ENCODE measurements at regions not wholly inside any gene's neighbourhood (a gene's known extent, or its start where the extent isn't known, plus 50 kb on each side); places are given as distances from the start of the nearest gene placed in this dataset.

DNA sequence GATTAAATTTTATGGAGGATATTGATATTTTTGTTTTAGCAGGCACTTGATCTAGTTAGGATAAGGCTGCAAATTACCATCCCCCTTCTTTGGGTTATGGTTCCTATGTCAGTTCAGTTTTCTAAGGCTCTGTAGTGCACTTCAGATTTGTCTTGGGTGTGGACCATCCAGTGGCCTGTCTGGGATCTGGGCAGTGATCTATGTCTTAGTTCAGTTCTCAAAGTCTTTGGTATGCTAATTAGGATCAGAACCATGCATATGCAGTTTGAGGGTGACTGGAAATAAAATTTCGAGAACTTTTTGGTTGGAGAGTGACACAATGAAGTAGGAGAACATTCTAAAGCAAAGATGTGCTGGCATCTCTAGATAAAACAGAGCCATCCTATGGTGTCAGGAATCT is 388.2 kb downstream of the MID1IP1 start:
- no peaks in the 10 kb centered on the region for H3K4me1 ChIP-seq (ENCODE audit: control insufficient read depth in 3 of 3, insufficient read depth in 3 of 3, low read length in 3 of 3)
- no peaks in the 10 kb centered on the region for H3K36me3 ChIP-seq (ENCODE audit: control insufficient read depth in 3 of 3, insufficient read depth in 3 of 3, low read length in 3 of 3)

DNA sequence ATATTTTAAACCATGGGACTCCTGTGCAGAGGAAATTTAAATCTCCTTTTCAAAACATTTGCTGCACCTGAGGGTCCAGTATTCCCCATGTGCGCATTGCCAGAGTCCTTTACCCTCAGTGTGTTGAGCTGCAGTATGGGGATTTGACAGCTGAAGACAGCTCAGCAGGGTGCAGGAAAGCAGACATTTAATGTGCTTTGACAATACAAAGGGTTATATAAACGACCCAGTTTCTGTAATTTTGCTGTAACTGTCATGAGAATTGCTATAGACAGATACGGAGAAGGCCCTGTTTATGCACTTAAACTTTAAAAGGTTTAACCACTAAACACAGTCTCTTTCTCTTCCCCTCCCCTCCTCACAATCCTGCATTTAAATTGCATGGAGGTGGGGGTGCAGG is 393.4 kb downstream of the MID1IP1 start:
- H3K27ac ChIP-seq (ENCODE audit: low read depth, low read length): no peak overlapping the region
- H3K9ac ChIP-seq (ENCODE audit: low read depth in 1 of 3, low read length in 3 of 3): no peak overlapping the region
- no peaks in the 10 kb centered on the region for H3K9me3 ChIP-seq (ENCODE audit: control insufficient read depth in 3 of 3, low read length in 3 of 3)
- peaks cover 0 to 21% (median 2%) of the 10 kb centered on the region in 3 donors for H3K4me1 ChIP-seq (ENCODE audit: control insufficient read depth in 3 of 3, insufficient read depth in 3 of 3, low read length in 3 of 3)
- no peaks in the 10 kb centered on the region for H3K36me3 ChIP-seq (ENCODE audit: control insufficient read depth in 3 of 3, insufficient read depth in 3 of 3, low read length in 3 of 3)
- H3K27me3 ChIP-seq (ENCODE audit: control insufficient read depth in 3 of 3, insufficient read depth in 3 of 3, low read length in 3 of 3): peaks cover 0 to 21% (median 0%) of the 10 kb centered on the region in 3 donors
- no peak overlapping the region for H3K4me3 ChIP-seq (ENCODE audit: low read length in 3 of 3)

More for the DNA sequence above, 388.2 kb downstream of the MID1IP1 start:
- H3K9ac ChIP-seq (ENCODE audit: low read depth in 1 of 3, low read length in 3 of 3): no peak overlapping the region
- no peak overlapping the region for H3K4me3 ChIP-seq (ENCODE audit: low read length in 3 of 3)
- peaks cover 0 to 15% (median 0%) of the 10 kb centered on the region in 3 donors for H3K27me3 ChIP-seq (ENCODE audit: control insufficient read depth in 3 of 3, insufficient read depth in 3 of 3, low read length in 3 of 3)
- no peaks in the 10 kb centered on the region for H3K9me3 ChIP-seq (ENCODE audit: control insufficient read depth in 3 of 3, low read length in 3 of 3)
- no peak overlapping the region for H3K27ac ChIP-seq (ENCODE audit: low read depth, low read length)

DNA sequence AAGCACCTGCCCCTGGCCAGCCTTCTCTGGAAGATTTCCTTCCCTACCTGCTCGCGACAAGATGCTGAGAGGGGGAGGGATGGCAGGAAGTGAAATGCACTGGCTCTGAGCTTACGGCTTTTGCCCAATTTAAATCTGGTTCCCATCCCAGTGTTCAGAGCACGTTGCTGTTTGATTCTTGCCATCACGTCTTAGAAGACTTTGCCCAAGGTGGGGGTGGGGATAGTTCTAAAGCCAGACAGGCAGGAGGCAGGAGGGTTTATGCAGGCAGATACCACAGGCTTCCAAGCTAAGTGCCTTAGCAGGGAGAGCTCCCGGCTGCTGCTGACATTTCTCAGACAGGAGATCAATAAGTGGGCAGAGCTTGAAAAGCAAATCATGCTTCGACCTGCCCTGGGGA is 393.9 kb downstream of the MID1IP1 start:
- no peaks in the 10 kb centered on the region for H3K9me3 ChIP-seq (ENCODE audit: control insufficient read depth in 3 of 3, low read length in 3 of 3)
- H3K27me3 ChIP-seq (ENCODE audit: control insufficient read depth in 3 of 3, insufficient read depth in 3 of 3, low read length in 3 of 3): peaks cover 0 to 21% (median 0%) of the 10 kb centered on the region in 3 donors
- H3K4me1 ChIP-seq (ENCODE audit: control insufficient read depth in 3 of 3, insufficient read depth in 3 of 3, low read length in 3 of 3): peaks cover 0 to 21% (median 2%) of the 10 kb centered on the region in 3 donors
- H3K4me3 ChIP-seq (ENCODE audit: low read length in 3 of 3): no peak overlapping the region
- no peak overlapping the region for H3K9ac ChIP-seq (ENCODE audit: low read depth in 1 of 3, low read length in 3 of 3)
- no peaks in the 10 kb centered on the region for H3K36me3 ChIP-seq (ENCODE audit: control insufficient read depth in 3 of 3, insufficient read depth in 3 of 3, low read length in 3 of 3)
- no peak overlapping the region for H3K27ac ChIP-seq (ENCODE audit: low read depth, low read length)

DNA sequence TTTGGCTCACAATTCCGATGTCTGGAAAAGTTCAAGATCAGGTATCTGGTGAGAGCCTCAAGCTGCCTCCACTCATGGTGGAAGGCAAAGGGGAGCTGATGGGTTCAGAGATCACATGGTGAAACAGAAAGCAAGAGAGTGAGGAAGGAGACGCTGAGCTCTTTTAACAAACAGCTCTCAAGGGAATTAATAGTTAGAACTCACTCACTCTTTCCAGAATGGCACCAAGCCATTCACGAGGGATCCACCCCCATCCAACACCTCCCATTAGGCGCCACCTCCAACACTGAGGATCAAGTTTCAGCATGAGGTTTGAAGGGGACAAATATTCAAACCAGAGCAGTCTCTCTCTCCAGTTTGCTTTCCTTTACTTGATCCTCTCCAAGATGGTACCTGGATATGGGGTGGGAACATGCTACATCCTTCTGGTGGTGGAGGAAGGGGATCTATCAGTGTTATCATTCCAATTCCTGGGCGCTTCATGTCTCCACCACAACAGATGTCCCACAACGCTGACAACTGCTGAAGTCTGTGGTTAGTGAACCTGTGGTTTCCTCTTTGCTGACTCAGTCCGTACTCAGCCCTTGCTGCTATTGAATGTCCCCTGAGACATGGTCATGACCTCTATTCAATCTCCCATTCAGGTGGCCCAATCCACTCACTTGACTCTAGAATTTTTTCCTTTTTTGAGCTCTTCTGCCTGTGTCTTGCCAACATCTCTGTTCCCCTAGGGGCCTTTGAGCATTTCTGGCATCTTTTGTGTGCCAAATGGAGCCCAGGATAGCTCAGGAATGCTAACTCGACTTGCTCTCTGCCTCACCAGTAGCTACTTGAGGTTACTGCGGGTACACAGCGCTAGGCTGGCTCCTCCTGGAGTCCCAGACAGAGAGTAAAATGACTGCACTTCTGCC is 395.2 kb downstream of the MID1IP1 start:
- Histone ChIP-seq H3K27ac (ENCODE audit: low read depth, low read length) (peak overlapping the region; percentile 5), H3K4me3 (ENCODE audit: low read length in 3 of 3) (peak overlapping the region in 1 of 3 donors; percentile 4), H3K27me3 (ENCODE audit: control insufficient read depth in 3 of 3, insufficient read depth in 3 of 3, low read length in 3 of 3) (peaks cover 0 to 21% (median 0%) of the 10 kb centered on the region in 3 donors), H3K9me3 (ENCODE audit: control insufficient read depth in 3 of 3, low read length in 3 of 3) (no peaks in the 10 kb centered on the region), H3K4me1 (ENCODE audit: control insufficient read depth in 3 of 3, insufficient read depth in 3 of 3, low read length in 3 of 3) (peaks cover 0 to 21% (median 2%) of the 10 kb centered on the region in 3 donors), H3K36me3 (ENCODE audit: control insufficient read depth in 3 of 3, insufficient read depth in 3 of 3, low read length in 3 of 3) (no peaks in the 10 kb centered on the region), H3K9ac (ENCODE audit: low read depth in 1 of 3, low read length in 3 of 3) (no peak overlapping the region)

DNA sequence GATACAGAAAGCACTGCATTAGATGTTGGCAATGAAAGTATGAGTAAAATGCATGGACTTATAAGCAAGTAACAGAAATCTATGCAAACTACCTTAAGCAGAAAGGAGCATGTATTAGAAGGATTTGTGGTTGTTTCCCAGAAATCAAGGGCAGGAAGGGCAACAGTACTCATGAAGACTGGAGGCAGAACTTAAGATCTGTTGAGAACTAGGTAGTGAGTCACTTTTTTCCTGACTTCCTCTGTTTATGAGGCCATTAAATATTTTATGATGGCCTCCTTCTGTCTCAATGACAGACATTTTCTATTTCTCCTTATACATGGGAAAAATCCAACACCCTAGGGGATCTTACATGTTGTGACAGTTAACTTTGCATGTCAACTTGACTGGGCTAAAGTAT is 398.2 kb downstream of the MID1IP1 start:
- no peaks in the 10 kb centered on the region for H3K9me3 ChIP-seq (ENCODE audit: control insufficient read depth in 3 of 3, low read length in 3 of 3)
- no peak overlapping the region for H3K4me3 ChIP-seq (ENCODE audit: low read length in 3 of 3)

DNA sequence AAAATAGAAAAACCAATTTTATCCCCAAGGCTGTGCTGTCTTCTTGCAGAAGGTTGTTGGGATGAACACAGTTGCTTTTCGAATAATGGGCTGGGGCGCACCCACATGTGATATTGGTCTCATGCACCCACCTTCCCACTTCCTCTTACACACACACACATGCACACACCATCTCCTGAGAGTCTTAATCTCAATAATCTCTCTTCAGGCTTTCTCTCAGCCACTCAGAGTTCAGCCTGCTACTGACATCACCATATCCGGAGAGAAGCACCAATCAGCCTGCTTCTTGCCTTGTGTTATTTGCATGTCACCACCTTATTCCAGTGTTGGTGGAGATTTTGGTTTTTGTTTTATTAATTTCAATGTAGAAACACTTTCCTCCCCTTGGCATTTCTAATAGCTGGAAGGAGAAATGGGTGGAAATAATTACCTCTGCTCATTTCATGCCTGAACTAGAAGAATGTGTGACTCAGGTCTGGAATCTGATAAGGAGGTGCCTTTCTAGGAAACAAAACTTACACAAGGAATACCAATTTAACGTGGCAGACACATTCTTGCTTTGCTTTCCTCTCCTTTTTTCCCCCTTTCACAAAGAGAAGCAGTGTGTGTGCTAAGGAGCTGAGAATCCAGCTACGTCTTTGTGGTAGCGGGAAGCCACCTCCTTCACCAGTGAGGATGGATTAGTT is 400.2 kb downstream of the MID1IP1 start:
- Histone ChIP-seq H3K27ac (ENCODE audit: low read depth, low read length) (no peak overlapping the region), H3K9ac (ENCODE audit: low read depth in 1 of 3, low read length in 3 of 3) (no peak overlapping the region), H3K9me3 (ENCODE audit: control insufficient read depth in 3 of 3, low read length in 3 of 3) (no peaks in the 10 kb centered on the region), H3K36me3 (ENCODE audit: control insufficient read depth in 3 of 3, insufficient read depth in 3 of 3, low read length in 3 of 3) (no peaks in the 10 kb centered on the region), H3K27me3 (ENCODE audit: control insufficient read depth in 3 of 3, insufficient read depth in 3 of 3, low read length in 3 of 3) (peaks cover 0 to 4% (median 0%) of the 10 kb centered on the region in 3 donors), H3K4me3 (ENCODE audit: low read length in 3 of 3) (no peak overlapping the region), H3K4me1 (ENCODE audit: control insufficient read depth in 3 of 3, insufficient read depth in 3 of 3, low read length in 3 of 3) (peaks cover 0 to 9% (median 0%) of the 10 kb centered on the region in 3 donors)

More for the DNA sequence above, 398.2 kb downstream of the MID1IP1 start:
- Histone ChIP-seq H3K27ac (ENCODE audit: low read depth, low read length) (no peak overlapping the region), H3K9ac (ENCODE audit: low read depth in 1 of 3, low read length in 3 of 3) (no peak overlapping the region), H3K36me3 (ENCODE audit: control insufficient read depth in 3 of 3, insufficient read depth in 3 of 3, low read length in 3 of 3) (no peaks in the 10 kb centered on the region), H3K27me3 (ENCODE audit: control insufficient read depth in 3 of 3, insufficient read depth in 3 of 3, low read length in 3 of 3) (peaks cover 0 to 11% (median 0%) of the 10 kb centered on the region in 3 donors), H3K4me1 (ENCODE audit: control insufficient read depth in 3 of 3, insufficient read depth in 3 of 3, low read length in 3 of 3) (peaks cover 0 to 21% (median 2%) of the 10 kb centered on the region in 3 donors)

DNA sequence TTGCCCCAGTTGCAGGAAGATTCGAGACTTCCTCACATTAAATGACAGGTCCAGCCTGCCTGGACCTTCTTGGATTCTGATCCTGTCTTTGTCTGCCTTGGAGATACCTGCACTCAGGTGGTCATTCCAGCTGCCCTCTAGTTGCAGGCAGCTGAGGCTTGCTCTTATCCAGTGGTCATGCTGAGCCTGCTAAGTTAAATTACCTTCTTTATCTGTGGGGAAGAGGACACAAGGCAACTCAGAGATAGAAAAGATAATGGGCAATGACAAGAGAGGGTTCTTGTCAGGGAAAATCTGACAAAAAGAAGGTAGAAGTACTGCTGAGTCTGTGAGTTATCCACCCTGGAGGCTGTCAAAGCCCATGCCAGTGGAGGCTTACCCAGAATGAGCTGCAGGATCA is 401.4 kb downstream of the MID1IP1 start:
- Histone ChIP-seq H3K36me3 (ENCODE audit: control insufficient read depth in 3 of 3, insufficient read depth in 3 of 3, low read length in 3 of 3) (no peaks in the 10 kb centered on the region), H3K4me1 (ENCODE audit: control insufficient read depth in 3 of 3, insufficient read depth in 3 of 3, low read length in 3 of 3) (no peaks in the 10 kb centered on the region), H3K9ac (ENCODE audit: low read depth in 1 of 3, low read length in 3 of 3) (no peak overlapping the region), H3K4me3 (ENCODE audit: low read length in 3 of 3) (no peak overlapping the region), H3K9me3 (ENCODE audit: control insufficient read depth in 3 of 3, low read length in 3 of 3) (no peaks in the 10 kb centered on the region), H3K27me3 (ENCODE audit: control insufficient read depth in 3 of 3, insufficient read depth in 3 of 3, low read length in 3 of 3) (peaks cover 0 to 4% (median 0%) of the 10 kb centered on the region in 3 donors), H3K27ac (ENCODE audit: low read depth, low read length) (no peak overlapping the region)

DNA sequence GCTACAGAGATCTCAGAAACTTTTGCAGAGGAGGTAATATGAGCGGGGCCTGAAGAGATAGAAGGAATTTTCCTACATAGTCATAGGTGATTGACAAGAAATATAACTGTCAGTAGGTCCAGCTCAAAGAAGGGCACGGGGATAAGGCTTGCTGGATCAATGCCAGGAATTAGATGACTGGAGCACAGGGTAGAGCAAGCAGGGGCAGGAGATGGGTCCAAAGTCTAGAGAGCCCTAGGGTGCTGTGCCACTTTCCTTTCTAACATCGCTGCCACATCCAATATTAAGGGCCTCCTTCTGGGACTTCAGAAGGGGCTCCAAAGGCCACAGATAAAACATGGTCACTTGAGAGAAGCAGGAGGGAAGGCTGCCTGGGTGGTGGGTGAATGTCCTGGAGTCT is 402.2 kb downstream of the MID1IP1 start:
- no peaks in the 10 kb centered on the region for H3K4me1 ChIP-seq (ENCODE audit: control insufficient read depth in 3 of 3, insufficient read depth in 3 of 3, low read length in 3 of 3)
- no peak overlapping the region for H3K27ac ChIP-seq (ENCODE audit: low read depth, low read length)
- H3K27me3 ChIP-seq (ENCODE audit: control insufficient read depth in 3 of 3, insufficient read depth in 3 of 3, low read length in 3 of 3): peaks cover 0 to 4% (median 0%) of the 10 kb centered on the region in 3 donors
- H3K9ac ChIP-seq (ENCODE audit: low read depth in 1 of 3, low read length in 3 of 3): no peak overlapping the region
- no peaks in the 10 kb centered on the region for H3K36me3 ChIP-seq (ENCODE audit: control insufficient read depth in 3 of 3, insufficient read depth in 3 of 3, low read length in 3 of 3)
- no peaks in the 10 kb centered on the region for H3K9me3 ChIP-seq (ENCODE audit: control insufficient read depth in 3 of 3, low read length in 3 of 3)
- H3K4me3 ChIP-seq (ENCODE audit: low read length in 3 of 3): no peak overlapping the region

DNA sequence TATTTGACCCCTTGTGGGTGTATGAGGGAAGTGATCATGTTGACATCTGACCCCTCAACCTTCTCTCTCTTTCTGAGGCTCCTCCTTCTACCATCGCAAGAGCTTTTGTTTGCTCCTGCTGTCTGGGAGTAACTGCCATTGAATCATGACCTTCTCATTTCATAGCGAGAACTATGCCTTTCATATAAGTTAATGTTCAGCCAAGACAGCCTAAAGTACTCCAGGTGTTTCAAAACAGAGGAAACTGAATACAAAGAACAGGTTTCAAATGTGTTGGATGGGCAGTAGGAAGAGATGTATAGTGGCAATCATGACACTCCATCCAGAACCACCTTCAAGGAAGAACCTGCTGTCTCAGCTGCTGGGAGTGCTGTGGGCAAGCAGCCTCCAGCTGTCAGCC is 403.1 kb downstream of the MID1IP1 start:
- no peak overlapping the region for H3K9ac ChIP-seq (ENCODE audit: low read depth in 1 of 3, low read length in 3 of 3)
- peaks cover 0 to 4% (median 0%) of the 10 kb centered on the region in 3 donors for H3K27me3 ChIP-seq (ENCODE audit: control insufficient read depth in 3 of 3, insufficient read depth in 3 of 3, low read length in 3 of 3)
- no peaks in the 10 kb centered on the region for H3K9me3 ChIP-seq (ENCODE audit: control insufficient read depth in 3 of 3, low read length in 3 of 3)
- H3K4me3 ChIP-seq (ENCODE audit: low read length in 3 of 3): no peak overlapping the region
- H3K36me3 ChIP-seq (ENCODE audit: control insufficient read depth in 3 of 3, insufficient read depth in 3 of 3, low read length in 3 of 3): no peaks in the 10 kb centered on the region
- no peak overlapping the region for H3K27ac ChIP-seq (ENCODE audit: low read depth, low read length)
- H3K4me1 ChIP-seq (ENCODE audit: control insufficient read depth in 3 of 3, insufficient read depth in 3 of 3, low read length in 3 of 3): no peaks in the 10 kb centered on the region

DNA sequence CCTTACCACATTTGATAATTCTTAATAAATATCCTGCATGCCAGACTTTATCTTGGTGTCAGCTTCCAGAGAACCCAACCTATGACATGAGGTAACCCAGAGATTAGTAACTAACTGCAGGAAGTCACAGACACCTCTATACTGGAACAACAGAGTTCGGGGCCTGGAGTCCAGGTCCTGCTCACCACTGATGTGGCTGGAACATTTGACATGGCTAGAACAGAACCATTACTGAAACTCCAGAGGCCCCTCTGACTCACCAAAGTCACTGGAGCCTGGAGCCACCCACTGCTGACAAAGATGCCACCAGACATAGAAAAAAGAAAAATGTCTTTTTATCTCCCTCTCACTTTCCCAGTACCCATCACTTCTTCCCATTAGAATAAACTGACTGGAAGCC is 403.7 kb downstream of the MID1IP1 start:
- Histone ChIP-seq H3K4me1 (ENCODE audit: control insufficient read depth in 3 of 3, insufficient read depth in 3 of 3, low read length in 3 of 3) (no peaks in the 10 kb centered on the region), H3K9me3 (ENCODE audit: control insufficient read depth in 3 of 3, low read length in 3 of 3) (no peaks in the 10 kb centered on the region), H3K27me3 (ENCODE audit: control insufficient read depth in 3 of 3, insufficient read depth in 3 of 3, low read length in 3 of 3) (peaks cover 0 to 4% (median 0%) of the 10 kb centered on the region in 3 donors), H3K4me3 (ENCODE audit: low read length in 3 of 3) (no peak overlapping the region), H3K36me3 (ENCODE audit: control insufficient read depth in 3 of 3, insufficient read depth in 3 of 3, low read length in 3 of 3) (no peaks in the 10 kb centered on the region), H3K9ac (ENCODE audit: low read depth in 1 of 3, low read length in 3 of 3) (no peak overlapping the region), H3K27ac (ENCODE audit: low read depth, low read length) (no peak overlapping the region)

Measured in skeletal muscle tissue (tissue), 3 donors.